ENCODE measurements at regions not wholly inside any gene's neighbourhood (a gene's known extent, or its start where the extent isn't known, plus 50 kb on each side); places are given as distances from the start of the nearest gene placed in this dataset.

DNA sequence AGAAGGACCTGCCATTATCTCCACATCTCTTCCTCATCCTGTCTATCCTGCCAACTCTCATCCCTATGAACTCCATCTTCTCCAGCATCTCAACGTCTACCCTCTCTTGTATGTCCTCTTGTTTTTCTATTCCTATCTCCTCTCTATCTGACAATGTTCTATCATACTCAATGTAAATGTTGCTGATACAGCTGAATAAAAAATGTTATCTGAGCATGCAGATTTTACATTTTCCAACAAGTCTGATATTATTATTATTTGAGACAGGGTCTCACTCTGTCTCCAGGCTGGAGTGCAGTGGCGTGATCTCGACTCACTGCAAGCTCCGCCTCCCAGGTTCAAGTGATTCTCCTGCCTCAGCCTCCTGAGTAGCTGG, 56.0 kb upstream of the RAI14 start:
- no peak for TF ChIP-seq CREB1 (IDR thresholded peaks at IDR 0.05; ENCODE audit: low read depth)
- TF ChIP-seq FOXM1 (IDR thresholded peaks at IDR 0.05; ENCODE audit: borderline replicate concordance, low read depth) = no peak
- TF ChIP-seq, protein P1, sequence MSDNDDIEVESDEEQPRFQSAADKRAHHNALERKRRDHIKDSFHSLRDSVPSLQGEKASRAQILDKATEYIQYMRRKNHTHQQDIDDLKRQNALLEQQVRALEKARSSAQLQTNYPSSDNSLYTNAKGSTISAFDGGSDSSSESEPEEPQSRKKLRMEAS (IDR thresholded peaks at IDR 0.05) = no peak
- TF ChIP-seq, protein P2, sequence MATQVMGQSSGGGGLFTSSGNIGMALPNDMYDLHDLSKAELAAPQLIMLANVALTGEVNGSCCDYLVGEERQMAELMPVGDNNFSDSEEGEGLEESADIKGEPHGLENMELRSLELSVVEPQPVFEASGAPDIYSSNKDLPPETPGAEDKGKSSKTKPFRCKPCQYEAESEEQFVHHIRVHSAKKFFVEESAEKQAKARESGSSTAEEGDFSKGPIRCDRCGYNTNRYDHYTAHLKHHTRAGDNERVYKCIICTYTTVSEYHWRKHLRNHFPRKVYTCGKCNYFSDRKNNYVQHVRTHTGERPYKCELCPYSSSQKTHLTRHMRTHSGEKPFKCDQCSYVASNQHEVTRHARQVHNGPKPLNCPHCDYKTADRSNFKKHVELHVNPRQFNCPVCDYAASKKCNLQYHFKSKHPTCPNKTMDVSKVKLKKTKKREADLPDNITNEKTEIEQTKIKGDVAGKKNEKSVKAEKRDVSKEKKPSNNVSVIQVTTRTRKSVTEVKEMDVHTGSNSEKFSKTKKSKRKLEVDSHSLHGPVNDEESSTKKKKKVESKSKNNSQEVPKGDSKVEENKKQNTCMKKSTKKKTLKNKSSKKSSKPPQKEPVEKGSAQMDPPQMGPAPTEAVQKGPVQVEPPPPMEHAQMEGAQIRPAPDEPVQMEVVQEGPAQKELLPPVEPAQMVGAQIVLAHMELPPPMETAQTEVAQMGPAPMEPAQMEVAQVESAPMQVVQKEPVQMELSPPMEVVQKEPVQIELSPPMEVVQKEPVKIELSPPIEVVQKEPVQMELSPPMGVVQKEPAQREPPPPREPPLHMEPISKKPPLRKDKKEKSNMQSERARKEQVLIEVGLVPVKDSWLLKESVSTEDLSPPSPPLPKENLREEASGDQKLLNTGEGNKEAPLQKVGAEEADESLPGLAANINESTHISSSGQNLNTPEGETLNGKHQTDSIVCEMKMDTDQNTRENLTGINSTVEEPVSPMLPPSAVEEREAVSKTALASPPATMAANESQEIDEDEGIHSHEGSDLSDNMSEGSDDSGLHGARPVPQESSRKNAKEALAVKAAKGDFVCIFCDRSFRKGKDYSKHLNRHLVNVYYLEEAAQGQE (IDR thresholded peaks at IDR 0.05; ENCODE audit: low read depth) = no peak
- no peak for TF ChIP-seq TEAD4 (IDR thresholded peaks at IDR 0.05)
- TF ChIP-seq ZBTB7A (IDR thresholded peaks at IDR 0.05; ENCODE audit: low read depth) = no peak
- TF ChIP-seq EP300 (IDR thresholded peaks at IDR 0.05; ENCODE audit: borderline replicate concordance) = no peak
- TF ChIP-seq NFIC (IDR thresholded peaks at IDR 0.05) = no peak
- no peak for TF ChIP-seq TAF1 (IDR thresholded peaks at IDR 0.05; ENCODE audit: low read depth)
